ENCODE measurements at regions not wholly inside any gene's neighbourhood (a gene's known extent, or its start where the extent isn't known, plus 50 kb on each side); places are given as distances from the start of the nearest gene placed in this dataset.

DNA sequence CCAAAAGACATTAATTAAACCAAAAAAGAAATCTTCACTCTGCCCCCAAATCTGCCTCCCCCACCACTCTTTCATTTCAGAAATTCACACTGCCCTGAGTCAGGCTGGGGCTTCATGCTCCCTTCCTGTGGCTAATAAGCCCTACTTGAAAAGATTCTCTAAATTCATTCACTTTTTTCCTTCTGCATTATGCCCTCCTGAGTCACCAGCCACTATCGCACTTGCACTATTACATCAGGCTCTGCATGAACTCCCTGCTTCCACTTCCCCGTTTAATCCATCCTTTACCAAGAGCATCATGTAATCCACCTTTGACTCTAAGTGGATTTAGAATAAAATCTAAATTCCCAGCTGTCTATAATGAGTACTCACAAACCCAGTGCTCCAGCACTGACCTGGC lies 295.4 kb upstream of the KLF3 start:
- Histone ChIP-seq H3K27me3 (replicated peaks; ENCODE audit: insufficient read depth) (no peaks in the 10 kb centered on the region), H3K27ac (no peak overlapping the region), H3K36me3 (no peaks in the 10 kb centered on the region), H3K4me3 (no peak overlapping the region), H3K4me1 (ENCODE audit: control insufficient read depth in 1 of 2, low read depth in 2 of 2) (peaks cover 28 to 58% of the 10 kb centered on the region in 2 donors), H3K9me3 (no peaks in the 10 kb centered on the region)
- DNase-seq (ENCODE audit: low spot score) (no peak), ATAC-seq (ENCODE audit: insufficient number of reproducible peaks, low FRiP score, low read depth) (no peak)
- TF ChIP-seq, protein P1, sequence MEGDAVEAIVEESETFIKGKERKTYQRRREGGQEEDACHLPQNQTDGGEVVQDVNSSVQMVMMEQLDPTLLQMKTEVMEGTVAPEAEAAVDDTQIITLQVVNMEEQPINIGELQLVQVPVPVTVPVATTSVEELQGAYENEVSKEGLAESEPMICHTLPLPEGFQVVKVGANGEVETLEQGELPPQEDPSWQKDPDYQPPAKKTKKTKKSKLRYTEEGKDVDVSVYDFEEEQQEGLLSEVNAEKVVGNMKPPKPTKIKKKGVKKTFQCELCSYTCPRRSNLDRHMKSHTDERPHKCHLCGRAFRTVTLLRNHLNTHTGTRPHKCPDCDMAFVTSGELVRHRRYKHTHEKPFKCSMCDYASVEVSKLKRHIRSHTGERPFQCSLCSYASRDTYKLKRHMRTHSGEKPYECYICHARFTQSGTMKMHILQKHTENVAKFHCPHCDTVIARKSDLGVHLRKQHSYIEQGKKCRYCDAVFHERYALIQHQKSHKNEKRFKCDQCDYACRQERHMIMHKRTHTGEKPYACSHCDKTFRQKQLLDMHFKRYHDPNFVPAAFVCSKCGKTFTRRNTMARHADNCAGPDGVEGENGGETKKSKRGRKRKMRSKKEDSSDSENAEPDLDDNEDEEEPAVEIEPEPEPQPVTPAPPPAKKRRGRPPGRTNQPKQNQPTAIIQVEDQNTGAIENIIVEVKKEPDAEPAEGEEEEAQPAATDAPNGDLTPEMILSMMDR (IDR thresholded peaks at IDR 0.05) = no peak

DNA sequence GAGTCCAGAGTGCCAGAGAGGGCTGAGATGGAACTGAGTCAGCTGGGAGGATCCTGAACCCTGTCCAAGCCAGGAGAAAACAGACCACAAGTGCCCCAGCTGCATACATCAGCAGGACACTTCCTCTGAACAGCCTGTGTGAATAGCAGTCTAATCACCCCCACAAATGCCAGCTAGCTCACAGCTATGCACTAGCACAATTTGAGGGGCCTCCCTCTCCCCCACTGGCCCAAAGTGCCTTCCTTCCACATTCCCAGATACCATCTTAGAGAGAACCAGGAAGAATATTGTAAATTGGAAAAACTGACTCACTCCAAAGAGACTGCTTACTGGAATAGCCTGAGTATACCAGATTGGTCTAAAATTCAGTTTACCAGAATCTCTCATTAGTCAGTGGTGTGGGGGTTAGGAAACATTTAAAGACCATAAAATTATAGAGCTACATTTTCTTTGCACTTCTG lies 292.6 kb upstream of the KLF3 start:
- DNase-seq (ENCODE audit: low spot score) = no peak
- H3K27me3 ChIP-seq (replicated peaks; ENCODE audit: insufficient read depth) = no peaks in the 10 kb centered on the region
- ATAC-seq (ENCODE audit: insufficient number of reproducible peaks, low FRiP score, low read depth) = peak; percentile 57
- no peaks in the 10 kb centered on the region for H3K9me3 ChIP-seq
- H3K4me3 ChIP-seq = no peak overlapping the region
- H3K4me1 ChIP-seq (ENCODE audit: control insufficient read depth in 1 of 2, low read depth in 2 of 2) = peaks cover 15 to 40% of the 10 kb centered on the region in 2 donors
- no peaks in the 10 kb centered on the region for H3K36me3 ChIP-seq
- H3K27ac ChIP-seq = peak overlapping the region; percentile 19 to 63
- TF ChIP-seq, protein P1 (IDR thresholded peaks at IDR 0.05) = no peak

DNA sequence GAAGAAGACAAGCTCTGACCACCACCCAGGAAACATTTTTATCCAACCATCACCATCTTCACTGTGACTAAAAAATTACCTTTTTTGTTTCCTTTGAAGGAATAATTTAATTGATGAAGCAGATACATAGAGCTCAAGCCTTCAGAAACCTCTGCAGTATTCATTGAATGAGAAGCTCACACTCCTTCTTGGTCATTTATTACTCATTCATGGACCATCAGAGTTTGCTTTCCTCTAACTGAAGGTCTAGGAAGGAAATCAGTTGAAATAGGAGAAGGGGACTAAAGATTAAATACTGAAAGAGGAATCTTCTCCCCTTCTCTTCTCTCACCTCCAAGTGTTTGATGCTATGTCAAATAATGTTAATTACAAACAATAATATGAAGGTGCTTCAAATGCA lies 290.6 kb upstream of the KLF3 start:
- ATAC-seq (ENCODE audit: insufficient number of reproducible peaks, low FRiP score, low read depth) = no peak
- H3K4me3 ChIP-seq = no peak overlapping the region
- no peaks in the 10 kb centered on the region for H3K27me3 ChIP-seq (replicated peaks; ENCODE audit: insufficient read depth)
- H3K36me3 ChIP-seq = no peaks in the 10 kb centered on the region
- DNase-seq (ENCODE audit: low spot score) = no peak
- no peaks in the 10 kb centered on the region for H3K9me3 ChIP-seq
- TF ChIP-seq, protein P1 (IDR thresholded peaks at IDR 0.05) = no peak
- peaks cover 10 to 21% of the 10 kb centered on the region in 2 donors for H3K4me1 ChIP-seq (ENCODE audit: control insufficient read depth in 1 of 2, low read depth in 2 of 2)
- H3K27ac ChIP-seq = no peak overlapping the region

DNA sequence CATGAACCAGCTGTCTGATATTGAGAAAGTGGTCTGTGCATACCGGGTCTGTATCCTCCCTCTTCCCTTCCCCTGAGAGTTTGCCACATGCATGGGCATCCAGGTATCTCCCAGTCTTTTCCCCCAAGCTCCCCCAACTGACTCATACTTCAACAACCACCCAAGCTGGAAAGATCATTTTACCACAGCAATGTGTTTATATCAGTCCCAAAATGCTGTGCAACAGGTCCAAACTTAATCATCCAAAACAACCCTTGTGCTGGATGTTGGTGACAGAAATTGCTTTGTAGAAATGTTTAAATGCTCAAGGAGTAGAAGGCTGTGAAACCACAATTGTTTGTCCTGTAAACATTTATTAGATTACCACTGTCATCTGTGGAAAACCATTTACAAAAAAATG lies 286.8 kb upstream of the KLF3 start:
- Histone ChIP-seq H3K4me1 (ENCODE audit: control insufficient read depth in 1 of 2, low read depth in 2 of 2) (peaks cover 0 to 4% of the 10 kb centered on the region in 2 donors), H3K36me3 (no peaks in the 10 kb centered on the region), H3K27ac (no peak overlapping the region), H3K27me3 (replicated peaks; ENCODE audit: insufficient read depth) (no peaks in the 10 kb centered on the region), H3K4me3 (no peak overlapping the region), H3K9me3 (no peaks in the 10 kb centered on the region)
- DNase-seq (ENCODE audit: low spot score) = no peak
- no peak for ATAC-seq (ENCODE audit: insufficient number of reproducible peaks, low FRiP score, low read depth)
- TF ChIP-seq, protein P1 (IDR thresholded peaks at IDR 0.05) = no peak

DNA sequence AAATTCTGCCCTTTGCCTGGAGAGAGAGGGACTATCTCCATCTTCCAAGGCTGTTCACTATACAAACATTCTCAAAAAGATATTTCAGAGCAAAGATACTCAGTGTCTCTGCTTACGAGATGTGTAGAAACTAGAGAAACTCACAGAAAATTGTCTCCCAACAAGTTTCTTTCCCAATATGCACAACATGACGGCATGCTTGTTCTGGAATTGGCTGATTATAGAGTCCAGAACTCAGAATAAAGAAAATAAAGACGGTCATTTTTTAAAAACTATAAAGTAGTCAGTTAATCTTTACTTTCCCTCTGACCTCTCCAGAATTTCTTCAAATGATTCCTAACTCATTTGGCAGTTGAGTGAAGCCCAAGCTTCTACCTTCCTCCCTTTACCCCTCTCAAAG lies 285.5 kb upstream of the KLF3 start:
- DNase-seq (ENCODE audit: low spot score) (no peak), ATAC-seq (ENCODE audit: insufficient number of reproducible peaks, low FRiP score, low read depth) (no peak)
- TF ChIP-seq, protein P1 (IDR thresholded peaks at IDR 0.05) = no peak
- no peak overlapping the region for H3K4me3 ChIP-seq
- H3K36me3 ChIP-seq = no peaks in the 10 kb centered on the region
- no peak overlapping the region for H3K27ac ChIP-seq
- H3K27me3 ChIP-seq (replicated peaks; ENCODE audit: insufficient read depth) = no peaks in the 10 kb centered on the region
- H3K4me1 ChIP-seq (ENCODE audit: control insufficient read depth in 1 of 2, low read depth in 2 of 2) = peaks cover 0 to 7% of the 10 kb centered on the region in 2 donors
- no peaks in the 10 kb centered on the region for H3K9me3 ChIP-seq
